ENCODE measurements at regions not wholly inside any gene's neighbourhood (a gene's known extent, or its start where the extent isn't known, plus 50 kb on each side); places are given as distances from the start of the nearest gene placed in this dataset.

DNA sequence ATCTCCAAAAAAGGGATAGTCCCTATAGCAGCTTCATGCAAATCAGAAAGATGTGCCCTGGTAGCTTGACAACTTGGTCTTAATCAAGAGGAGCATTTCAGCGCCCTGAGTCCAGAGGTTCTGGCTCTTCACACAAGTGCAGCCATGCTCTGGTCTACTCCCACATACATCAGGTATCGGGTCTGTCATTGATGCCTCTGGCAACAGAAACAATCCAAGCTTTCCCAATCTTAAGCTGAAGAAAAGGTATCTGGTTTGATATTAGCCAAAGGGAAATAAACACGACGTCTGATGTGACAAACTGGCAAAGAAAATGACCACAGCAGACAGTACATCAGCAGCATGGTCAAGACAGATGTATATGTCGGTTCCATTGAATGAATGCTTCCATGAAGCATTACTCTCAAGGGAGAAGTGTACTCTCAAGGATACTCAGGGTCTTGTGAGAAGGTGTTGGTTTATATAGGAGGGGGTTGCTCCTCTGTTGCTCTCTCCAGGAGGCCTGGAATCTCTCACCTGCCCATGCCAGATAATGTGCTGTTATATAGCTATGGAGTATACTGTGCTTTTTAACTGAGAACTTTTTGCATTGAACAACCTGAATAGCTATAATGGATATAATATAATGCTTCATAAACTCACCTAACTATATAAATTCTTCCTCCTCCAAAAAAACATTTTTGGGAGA lies 879.6 kb upstream of the PCDH10 start:
- TF ChIP-seq, protein P1, sequence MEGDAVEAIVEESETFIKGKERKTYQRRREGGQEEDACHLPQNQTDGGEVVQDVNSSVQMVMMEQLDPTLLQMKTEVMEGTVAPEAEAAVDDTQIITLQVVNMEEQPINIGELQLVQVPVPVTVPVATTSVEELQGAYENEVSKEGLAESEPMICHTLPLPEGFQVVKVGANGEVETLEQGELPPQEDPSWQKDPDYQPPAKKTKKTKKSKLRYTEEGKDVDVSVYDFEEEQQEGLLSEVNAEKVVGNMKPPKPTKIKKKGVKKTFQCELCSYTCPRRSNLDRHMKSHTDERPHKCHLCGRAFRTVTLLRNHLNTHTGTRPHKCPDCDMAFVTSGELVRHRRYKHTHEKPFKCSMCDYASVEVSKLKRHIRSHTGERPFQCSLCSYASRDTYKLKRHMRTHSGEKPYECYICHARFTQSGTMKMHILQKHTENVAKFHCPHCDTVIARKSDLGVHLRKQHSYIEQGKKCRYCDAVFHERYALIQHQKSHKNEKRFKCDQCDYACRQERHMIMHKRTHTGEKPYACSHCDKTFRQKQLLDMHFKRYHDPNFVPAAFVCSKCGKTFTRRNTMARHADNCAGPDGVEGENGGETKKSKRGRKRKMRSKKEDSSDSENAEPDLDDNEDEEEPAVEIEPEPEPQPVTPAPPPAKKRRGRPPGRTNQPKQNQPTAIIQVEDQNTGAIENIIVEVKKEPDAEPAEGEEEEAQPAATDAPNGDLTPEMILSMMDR (IDR thresholded peaks at IDR 0.05 in 8 of 11, conservative IDR thresholded peaks at IDR 0.05 in 3 of 11), result no peak
- TF ChIP-seq POLR2A (IDR thresholded peaks at IDR 0.05), result no peak

All from spleen (tissue), 7 donors.